ENCODE measurements at regions not wholly inside any gene's neighbourhood (a gene's known extent, or its start where the extent isn't known, plus 50 kb on each side); places are given as distances from the start of the nearest gene placed in this dataset.

- no peak for TF ChIP-seq CTCF (IDR thresholded peaks at IDR 0.05; ENCODE audit: insufficient read depth, low read length, missing control alignments)
- H3K4me3 ChIP-seq (ENCODE audit: low read depth, low read length): no peak overlapping the region
- ChIA-PET POLR2A (no interaction called here), CTCF (no interaction called here)
- no peak for DNase-seq (ENCODE audit: low read depth, low spot score)
Measured at GRCh38 chr13:63595811-63596210, 2180.2 kb upstream of the PCDH20 start.

- ChIA-PET CTCF (no interaction called here), POLR2A (no interaction called here)
- no peak for TF ChIP-seq CTCF (IDR thresholded peaks at IDR 0.05; ENCODE audit: insufficient read depth, low read length, missing control alignments)
- no peak for DNase-seq (ENCODE audit: low read depth, low spot score)
- H3K4me3 ChIP-seq (ENCODE audit: low read depth, low read length): no peak overlapping the region
Measured at GRCh38 chr13:63586467-63586866, 2170.8 kb upstream of the PCDH20 start.

GRCh38 chr13:63578796-63579195 lies 2163.1 kb upstream of the PCDH20 start:
- POLR2A ChIA-PET: no interaction called here
- no peak overlapping the region for H3K4me3 ChIP-seq (ENCODE audit: low read depth, low read length)
- CTCF ChIA-PET: no interaction called here
- DNase-seq (ENCODE audit: low read depth, low spot score): no peak
- TF ChIP-seq CTCF (IDR thresholded peaks at IDR 0.05; ENCODE audit: insufficient read depth, low read length, missing control alignments): no peak

GRCh38 chr13:63567031-63567430 lies 2151.4 kb upstream of the PCDH20 start:
- CTCF ChIA-PET: no interaction called here
- no peak for DNase-seq (ENCODE audit: low read depth, low spot score)
- no peak for TF ChIP-seq CTCF (IDR thresholded peaks at IDR 0.05; ENCODE audit: insufficient read depth, low read length, missing control alignments)
- POLR2A ChIA-PET: no interaction called here
- H3K4me3 ChIP-seq (ENCODE audit: low read depth, low read length): no peak overlapping the region

GRCh38 chr13:63554157-63554556 lies 2138.5 kb upstream of the PCDH20 start:
- no peak for TF ChIP-seq CTCF (IDR thresholded peaks at IDR 0.05; ENCODE audit: insufficient read depth, low read length, missing control alignments)
- H3K4me3 ChIP-seq (ENCODE audit: low read depth, low read length): no peak overlapping the region
- DNase-seq (ENCODE audit: low read depth, low spot score): no peak
- ChIA-PET CTCF (no interaction called here), POLR2A (no interaction called here)

- CTCF ChIA-PET: no interaction called here
- no peak overlapping the region for H3K4me3 ChIP-seq (ENCODE audit: low read depth, low read length)
- POLR2A ChIA-PET: no interaction called here
- no peak for TF ChIP-seq CTCF (IDR thresholded peaks at IDR 0.05; ENCODE audit: insufficient read depth, low read length, missing control alignments)
- no peak for DNase-seq (ENCODE audit: low read depth, low spot score)
Measured at GRCh38 chr13:63551731-63552130, 2136.1 kb upstream of the PCDH20 start.
